ENCODE measurements at regions not wholly inside any gene's neighbourhood (a gene's known extent, or its start where the extent isn't known, plus 50 kb on each side); places are given as distances from the start of the nearest gene placed in this dataset.

GRCh38 chr13:21297447-21297846 lies 121.0 kb downstream of the MRPL57 start:
- TF ChIP-seq CTCF (IDR thresholded peaks at IDR 0.05; ENCODE audit: insufficient read depth, low read depth, low read length), result no peak
- TF ChIP-seq EZH2 (IDR thresholded peaks at IDR 0.05; ENCODE audit: insufficient read depth, low read length), result no peak
